GM18907 (cell line): ENCODE measurements at regions not wholly inside any gene's neighbourhood (a gene's known extent, or its start where the extent isn't known, plus 50 kb on each side); places are given as distances from the start of the nearest gene placed in this dataset.

Experiments
- ATAC-seq: cut with Tn5 transposase; IDR thresholded peaks from one replicate; pipeline ENCODE4 v1.9.1; 2021; ENCODE audit warnings: mild to moderate bottlenecking, moderate library complexity; ENCODE audit not compliant: unreplicated experiment

DNA sequence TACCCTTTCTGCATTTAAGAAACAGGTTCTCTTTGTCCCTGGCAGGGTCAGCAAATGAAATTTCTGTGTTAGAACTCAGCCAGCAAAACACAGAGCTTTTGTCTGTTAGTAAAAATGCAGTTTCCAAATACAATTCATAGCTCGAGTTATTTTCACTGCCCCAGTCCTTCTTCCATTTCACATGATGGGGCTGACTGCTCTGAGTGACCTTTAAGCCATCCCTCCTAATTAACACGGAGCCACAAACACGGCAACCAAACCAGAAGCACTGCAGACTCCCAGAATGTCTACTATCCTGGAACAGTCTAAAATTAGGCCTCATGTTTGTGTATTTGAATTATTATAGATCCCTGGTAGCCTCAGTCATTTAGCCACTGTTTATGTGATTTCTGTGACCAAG is 99.1 kb upstream of the RGS4 start:
- no peak for ATAC-seq

- no peak for ATAC-seq
Measured at GRCh38 chr1:162966613-162967012, 102.5 kb upstream of the RGS4 start.

GRCh38 chr1:162964901-162965300 is 103.9 kb upstream of the CCDC190 start:
- no peak for ATAC-seq

- no peak for ATAC-seq
Measured at GRCh38 chr1:162956922-162957321, 95.9 kb upstream of the CCDC190 start.

GRCh38 chr1:162954824-162955223 is 93.8 kb upstream of the CCDC190 start:
- no peak for ATAC-seq

- no peak for ATAC-seq
Measured at GRCh38 chr1:162952956-162953355, 92.0 kb upstream of the CCDC190 start.

DNA sequence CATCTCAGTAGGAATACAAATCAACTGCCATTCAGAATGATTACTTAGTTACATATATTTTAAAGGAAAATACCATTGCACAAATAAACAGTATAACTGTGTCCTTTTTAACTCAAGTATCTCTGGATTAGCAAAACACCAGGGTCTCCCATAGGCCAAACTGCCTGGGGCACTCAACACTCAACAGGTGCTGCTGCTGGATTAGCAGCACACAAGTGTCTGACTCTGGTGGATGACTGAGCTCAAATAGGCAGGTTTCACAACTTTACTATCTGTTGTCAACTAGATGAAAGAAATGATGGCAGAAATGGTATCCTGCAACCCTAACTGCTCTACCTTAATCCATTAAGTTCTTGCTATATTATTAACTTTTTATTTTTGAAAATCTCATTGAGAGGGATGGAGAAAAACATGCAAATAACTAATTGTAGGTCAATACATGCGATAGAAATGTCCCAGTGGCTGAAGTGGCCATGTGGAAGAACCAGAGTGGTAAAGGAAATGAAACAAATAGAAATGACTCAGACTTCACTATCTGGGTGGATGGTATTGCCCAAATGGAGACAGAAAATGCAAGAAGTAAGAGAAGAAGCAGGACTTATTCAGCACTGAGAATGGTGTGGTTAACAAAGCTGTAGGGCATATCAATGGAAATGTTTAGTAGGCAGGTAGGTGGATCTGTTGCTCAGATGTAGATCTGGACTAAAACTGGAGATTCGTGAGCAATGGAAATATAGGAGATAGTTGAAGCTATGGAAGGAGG is 90.8 kb upstream of the CCDC190 start:
- peak; percentile 99 for ATAC-seq

- ATAC-seq = no peak
Measured at GRCh38 chr1:162950187-162950586, 89.2 kb upstream of the CCDC190 start.

GRCh38 chr1:162946701-162947100 is 85.7 kb upstream of the CCDC190 start:
- ATAC-seq = no peak

DNA sequence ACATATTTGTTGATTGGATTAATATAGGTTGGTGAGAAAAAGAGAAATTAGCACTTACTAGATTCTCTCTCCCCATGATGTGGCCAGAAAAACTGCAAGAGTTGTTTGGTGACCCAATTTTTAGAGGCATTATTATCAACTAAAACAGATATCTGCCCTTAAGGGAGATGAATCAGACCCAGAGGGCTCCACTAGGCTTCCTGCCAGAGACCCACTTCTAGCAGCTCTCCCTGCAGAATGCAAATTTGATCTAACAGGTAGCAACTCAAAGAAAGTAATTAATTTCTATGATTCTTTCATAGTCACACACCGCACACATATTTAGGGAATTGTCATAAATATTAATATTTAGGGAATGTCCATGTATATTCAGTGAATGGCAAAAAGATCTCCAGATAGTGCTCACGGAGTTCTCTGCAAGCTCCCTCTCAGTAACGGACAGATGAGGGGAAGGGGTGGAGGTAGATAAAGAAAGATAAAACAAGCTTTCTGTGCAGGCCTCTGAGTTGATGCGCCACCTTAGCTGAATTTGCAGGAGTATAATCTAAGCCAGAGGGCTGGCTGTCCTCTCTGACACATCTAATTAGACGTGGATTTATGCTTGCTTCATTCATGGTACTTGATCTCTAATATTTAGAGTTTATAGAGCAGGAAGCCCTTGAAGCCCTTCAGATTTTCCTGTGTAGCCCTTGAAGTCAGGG is 84.1 kb upstream of the CCDC190 start:
- no peak for ATAC-seq

- no peak for ATAC-seq
Measured at GRCh38 chr1:162943622-162944021, 82.6 kb upstream of the CCDC190 start.

- ATAC-seq = no peak
Measured at GRCh38 chr1:162942916-162943559, 82.1 kb upstream of the CCDC190 start.

GRCh38 chr1:162941024-162941423 is 80.0 kb upstream of the CCDC190 start:
- no peak for ATAC-seq

DNA sequence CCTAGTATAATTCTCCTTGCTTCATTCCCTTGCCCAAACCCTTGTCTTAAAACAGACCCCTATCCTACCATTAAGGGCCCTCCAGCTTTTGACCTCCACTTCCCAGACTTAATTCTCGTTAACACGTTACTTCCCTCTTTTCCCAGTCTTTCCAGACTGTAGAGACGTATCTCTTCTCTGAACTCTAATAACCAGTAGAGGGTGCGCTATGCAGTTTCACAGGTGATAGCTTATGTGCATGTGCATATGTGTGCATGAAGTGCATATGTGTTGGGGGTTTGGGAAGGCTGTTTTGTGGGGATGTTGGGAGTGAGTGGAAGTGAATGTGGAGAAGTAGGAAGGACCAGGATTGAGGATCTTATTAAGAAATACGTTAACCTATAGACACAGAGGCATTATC is 78.1 kb upstream of the CCDC190 start:
- ATAC-seq = no peak

GRCh38 chr1:162937716-162938395 is 76.9 kb upstream of the CCDC190 start:
- ATAC-seq = no peak

- no peak for ATAC-seq
Measured at GRCh38 chr1:162930976-162931560, 70.1 kb upstream of the CCDC190 start.

GRCh38 chr1:162930532-162930931 is 69.6 kb upstream of the CCDC190 start:
- no peak for ATAC-seq

DNA sequence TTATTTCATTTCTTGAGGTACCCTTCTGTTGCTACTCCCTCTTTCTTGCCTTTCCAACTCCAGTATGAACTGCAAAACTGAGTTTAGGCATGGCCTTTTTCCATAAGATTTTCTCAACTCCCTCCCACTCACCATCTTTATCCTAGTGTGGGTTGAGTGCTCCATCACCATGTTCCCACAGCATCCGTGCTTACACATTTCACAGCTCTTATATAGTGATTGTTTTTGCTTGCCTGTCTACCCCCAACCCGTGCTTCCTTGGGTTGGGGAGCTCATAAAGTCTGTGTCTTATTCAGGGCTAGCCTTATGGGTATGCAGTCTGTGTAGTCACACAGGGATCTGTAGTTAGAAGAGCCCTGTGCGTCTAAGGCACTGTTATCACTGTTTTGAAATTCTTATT is 68.2 kb upstream of the CCDC190 start:
- ATAC-seq = no peak

DNA sequence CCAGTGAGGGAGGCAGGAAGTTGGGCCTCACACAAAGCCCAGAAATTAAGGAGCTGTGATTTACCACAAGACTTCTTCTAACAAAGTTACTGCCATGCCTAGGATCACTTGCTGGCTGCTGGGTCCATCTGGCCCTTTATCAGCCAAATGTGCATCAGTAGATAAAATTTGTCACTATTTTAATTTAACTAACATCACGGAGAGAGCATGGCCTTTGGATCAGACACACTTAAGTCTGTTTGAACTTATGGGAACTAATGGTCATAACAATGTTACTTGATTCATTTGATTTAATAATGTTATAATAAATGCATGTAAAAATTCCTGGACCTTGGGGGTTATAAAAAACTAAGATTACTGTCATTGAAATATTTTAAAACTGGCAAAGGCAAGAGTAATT is 67.2 kb upstream of the CCDC190 start:
- no peak for ATAC-seq

GRCh38 chr1:162927421-162927820 is 66.4 kb upstream of the CCDC190 start:
- ATAC-seq = no peak

DNA sequence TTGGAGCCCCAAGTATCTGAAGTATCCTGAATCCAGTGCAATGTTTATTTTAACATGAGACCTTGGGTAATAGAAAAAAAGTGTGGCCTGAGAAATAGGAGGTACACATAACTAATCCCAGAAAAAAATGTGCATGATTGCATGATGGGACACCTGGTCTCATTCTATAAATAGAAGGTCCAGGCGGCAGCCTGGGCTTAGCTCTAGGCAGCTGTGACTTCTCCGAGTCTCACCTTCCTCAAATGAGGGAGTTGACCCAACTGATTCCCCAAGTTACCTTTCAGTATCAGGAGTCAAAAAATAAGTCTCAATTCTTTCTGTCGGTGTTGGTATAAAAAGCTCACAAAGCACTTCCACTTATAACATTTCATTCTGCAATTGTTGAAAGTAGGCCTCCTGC is 65.9 kb upstream of the CCDC190 start:
- no peak for ATAC-seq
